ENCODE measurements at regions not wholly inside any gene's neighbourhood (a gene's known extent, or its start where the extent isn't known, plus 50 kb on each side); places are given as distances from the start of the nearest gene placed in this dataset.

- no peak for DNase-seq (ENCODE audit: low spot score)
Measured at GRCh38 chr1:222996310-222996975, 146.6 kb downstream of the TLR5 start.

DNA sequence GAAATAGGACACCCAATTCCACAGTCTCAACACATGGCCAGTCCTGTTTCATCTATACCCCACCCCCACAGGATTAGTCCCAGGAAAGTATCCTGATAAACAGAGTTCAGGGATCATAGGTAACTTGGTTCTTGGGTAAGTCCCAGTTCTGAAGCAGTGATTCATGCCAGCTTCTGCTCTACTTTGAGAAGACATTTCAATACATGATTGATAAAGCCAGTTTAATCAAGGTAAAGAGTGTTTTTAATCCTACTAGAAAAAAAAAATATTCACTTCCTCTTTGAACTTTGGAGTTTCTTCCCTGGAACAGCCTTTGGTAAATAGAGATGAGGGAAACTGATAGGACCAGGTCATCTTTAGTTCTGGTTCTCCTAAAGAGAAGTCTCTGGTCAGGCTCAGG, 142.4 kb downstream of the TLR5 start:
- no peak for DNase-seq (ENCODE audit: low spot score)

- no peak for DNase-seq (ENCODE audit: low spot score)
Measured at GRCh38 chr1:223001653-223002634, 141.1 kb downstream of the TLR5 start.

DNA sequence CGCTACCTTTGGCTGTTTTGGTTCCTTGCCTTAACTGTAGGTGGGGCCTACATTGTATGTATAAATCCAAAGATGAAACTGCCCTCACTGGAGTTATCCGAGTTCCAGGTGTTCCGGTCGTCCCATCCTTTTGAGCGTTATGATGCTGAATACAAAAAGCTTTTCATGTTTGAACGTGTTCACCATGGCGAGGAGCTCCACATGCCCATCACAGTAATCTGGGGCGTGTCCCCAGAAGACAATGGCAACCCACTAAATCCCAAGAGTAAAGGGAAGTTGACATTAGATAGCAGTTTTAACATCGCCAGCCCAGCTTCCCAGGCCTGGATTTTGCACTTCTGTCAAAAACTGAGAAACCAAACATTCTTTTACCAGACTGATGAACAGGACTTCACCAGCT, 139.5 kb downstream of the TLR5 start:
- DNase-seq (ENCODE audit: low spot score): no peak

- DNase-seq (ENCODE audit: low spot score): no peak
Measured at GRCh38 chr1:223006371-223006770, 136.7 kb downstream of the TLR5 start.

DNA sequence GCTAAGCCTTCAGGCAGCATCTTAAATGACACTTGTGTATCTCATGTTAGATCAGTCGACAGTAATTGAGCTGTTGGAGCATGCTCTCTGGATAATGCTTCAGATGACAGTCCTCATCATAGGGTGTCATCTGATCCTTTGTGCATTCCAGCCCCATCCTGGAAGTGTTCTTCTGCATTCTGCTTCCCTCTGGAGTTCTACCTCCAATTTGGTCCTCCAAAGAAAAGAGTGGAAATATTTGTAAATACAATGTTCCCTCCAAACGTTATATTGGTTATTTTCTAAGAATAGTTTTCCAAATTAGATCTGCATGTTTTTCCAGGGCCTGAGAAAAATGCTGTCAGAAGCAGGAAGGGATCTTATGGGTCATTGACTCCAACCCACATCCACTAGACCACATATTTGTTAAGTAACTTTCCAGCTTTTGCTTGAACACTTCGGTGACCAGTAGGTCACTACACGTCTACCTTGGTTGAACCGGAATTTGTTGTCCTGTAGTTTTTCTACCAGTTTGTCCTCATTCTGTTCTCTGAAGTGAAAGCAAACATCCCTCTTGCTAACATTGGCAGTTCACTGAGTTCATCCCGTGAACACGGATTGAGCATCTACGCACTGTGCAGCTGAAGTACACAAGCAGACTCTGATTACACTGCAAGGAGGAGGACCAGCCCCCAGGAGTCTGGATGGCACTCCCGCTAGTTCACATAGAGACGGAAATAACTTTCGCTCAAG, 136.0 kb downstream of the TLR5 start:
- no peak for DNase-seq (ENCODE audit: low spot score)

GRCh38 chr1:223007935-223008334, 135.1 kb downstream of the TLR5 start:
- DNase-seq (ENCODE audit: low spot score): no peak

GRCh38 chr1:223008808-223009207, 134.2 kb downstream of the TLR5 start:
- no peak for DNase-seq (ENCODE audit: low spot score)

GRCh38 chr1:223009406-223009805, 133.6 kb downstream of the TLR5 start:
- no peak for DNase-seq (ENCODE audit: low spot score)

DNA sequence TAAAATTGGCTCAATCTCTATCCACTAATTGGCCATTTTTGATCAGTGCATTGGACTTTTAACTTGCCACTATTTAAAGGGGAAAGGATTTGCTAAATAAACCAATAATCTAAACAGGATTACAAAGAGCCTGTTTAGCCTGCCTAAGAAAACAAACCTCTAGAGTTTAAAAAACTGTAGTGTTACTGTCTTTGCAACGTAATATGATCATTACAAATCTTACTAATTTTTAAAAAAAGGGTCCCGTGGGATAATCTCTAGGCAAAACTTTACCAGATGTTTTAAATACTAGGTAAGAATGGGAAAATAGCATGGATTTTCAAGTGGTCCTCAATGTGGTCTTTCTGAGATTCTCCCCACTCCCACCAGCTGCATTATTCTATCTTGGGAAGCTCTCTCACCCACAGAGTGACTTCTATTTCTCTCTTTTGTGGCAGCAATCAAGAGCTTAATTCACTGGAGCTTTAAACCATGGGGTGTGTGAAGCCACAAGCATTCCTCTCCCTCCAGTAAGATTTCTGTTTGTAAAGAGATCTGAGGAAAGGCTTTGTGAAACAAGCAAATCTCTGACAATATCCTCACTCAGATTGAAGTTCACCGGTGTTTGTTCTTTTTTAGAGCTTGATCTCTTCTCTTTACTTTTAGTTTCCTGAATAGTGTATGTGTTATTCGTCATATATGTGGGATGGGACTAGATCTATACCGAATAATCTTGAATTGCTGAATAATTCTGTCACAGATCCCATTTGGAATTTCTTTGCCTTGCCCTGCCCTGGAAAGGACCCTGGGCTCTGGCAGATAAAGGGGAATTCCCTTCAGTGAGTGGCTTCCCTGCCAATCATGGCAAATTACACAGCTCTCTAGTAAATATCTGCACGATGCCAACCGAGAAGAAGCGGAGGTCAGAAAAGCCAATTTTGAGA, 132.2 kb downstream of the TLR5 start:
- DNase-seq (ENCODE audit: low spot score): peak; percentile 46

DNA sequence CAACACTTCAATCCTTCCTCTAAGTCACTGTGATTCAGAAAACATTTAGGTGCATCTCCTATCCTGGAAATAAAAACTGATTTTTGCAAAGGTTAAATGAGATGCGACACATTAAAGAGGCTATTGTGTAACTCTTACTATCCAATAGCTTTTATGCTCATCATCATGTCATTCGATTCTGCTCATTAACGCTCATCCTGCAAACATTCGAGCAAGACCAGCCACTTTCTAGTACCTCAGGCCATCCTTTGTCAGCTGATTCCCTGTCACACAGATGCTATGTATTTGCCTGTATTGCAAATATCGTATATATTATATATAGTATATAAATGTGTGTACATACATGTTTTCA, 131.6 kb downstream of the TLR5 start:
- no peak for DNase-seq (ENCODE audit: low spot score)

DNA sequence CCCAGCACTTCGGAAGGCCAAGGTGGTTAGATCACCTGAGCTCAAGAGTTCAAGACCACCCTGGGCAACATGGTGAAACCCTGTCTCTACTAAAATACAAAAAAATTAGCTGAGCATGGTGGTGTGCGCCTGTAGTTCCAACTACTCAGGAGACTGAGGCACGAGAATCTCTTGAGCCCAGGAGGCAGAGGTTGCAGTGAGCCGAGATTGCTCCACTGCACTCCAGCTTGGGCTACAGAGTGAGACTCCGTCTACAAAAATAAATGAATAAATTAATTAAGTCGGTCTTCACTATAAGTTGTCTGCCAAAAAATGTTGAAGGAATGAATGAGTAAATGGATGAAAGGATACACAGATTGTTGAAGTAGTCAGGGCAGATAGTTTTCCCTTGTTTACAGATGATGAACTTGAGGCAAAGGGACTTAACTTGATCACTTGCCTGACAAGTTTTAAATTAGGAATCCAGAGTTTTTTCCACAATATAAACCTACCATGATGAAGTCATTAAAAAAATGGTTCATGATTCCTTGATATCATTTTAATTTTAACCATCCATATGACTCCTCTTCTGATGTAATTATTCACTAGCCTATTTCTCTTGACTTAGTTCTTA, 130.8 kb downstream of the TLR5 start:
- no peak for DNase-seq (ENCODE audit: low spot score)

- DNase-seq (ENCODE audit: low spot score): no peak
Measured at GRCh38 chr1:223012938-223013337, 130.1 kb downstream of the TLR5 start.

DNA sequence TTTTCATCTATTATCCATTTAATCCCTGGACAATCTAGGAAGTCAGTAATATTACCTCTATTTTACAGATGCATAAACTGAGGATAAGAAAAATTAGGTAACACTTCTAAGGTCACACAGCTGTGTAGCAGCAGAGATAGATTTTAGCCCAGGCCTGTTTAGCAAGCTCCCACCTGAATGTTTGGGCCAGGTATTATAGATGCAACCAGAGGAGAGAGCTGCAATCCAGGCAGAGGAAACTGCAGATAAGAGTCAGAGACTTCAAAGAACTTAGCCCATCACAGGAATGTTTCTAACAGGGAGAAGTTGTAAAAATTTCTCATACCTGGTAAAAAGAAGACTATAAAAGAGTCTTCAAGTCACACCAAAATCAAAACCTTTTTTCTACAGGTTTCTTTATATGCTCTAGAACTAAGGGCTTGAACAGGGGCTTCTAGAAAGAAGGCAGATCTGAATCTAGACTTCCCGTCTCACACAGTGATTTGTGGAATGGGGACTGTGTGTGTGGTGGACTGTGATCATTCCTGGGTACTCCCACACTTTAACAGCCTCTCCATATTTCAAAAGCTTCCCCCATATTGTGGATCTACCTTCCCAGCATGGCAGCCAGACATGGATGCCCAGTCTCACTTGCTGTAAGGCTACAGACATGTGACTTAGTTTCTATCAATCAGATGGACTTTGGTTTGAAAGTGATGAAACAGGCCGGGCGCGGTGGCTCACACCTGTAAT, 128.7 kb downstream of the TLR5 start:
- DNase-seq (ENCODE audit: low spot score): no peak

DNA sequence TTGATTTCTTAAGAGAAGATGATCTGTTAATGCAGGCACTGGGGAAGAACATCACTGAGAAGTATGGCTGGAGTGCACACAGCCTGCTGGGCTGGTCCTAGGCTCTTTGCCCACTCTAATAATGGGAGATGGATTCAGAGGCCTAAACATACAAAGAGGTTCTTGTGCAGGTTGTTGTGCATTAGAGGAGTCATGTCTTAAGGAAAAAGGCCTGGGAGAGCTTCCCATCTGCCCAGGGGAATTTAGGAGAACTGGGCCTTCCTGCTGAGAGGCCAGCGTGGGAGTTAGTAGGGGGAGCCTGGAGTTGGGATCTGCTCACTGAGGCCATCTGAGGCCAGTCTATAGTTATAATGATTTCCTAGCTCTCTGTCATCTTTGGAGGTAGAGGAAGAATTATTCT, 126.7 kb downstream of the TLR5 start:
- no peak for DNase-seq (ENCODE audit: low spot score)

GRCh38 chr1:223016890-223017289, 126.2 kb downstream of the TLR5 start:
- DNase-seq (ENCODE audit: low spot score): no peak

- no peak for DNase-seq (ENCODE audit: low spot score)
Measured at GRCh38 chr1:223017291-223017690, 125.8 kb downstream of the TLR5 start.

DNA sequence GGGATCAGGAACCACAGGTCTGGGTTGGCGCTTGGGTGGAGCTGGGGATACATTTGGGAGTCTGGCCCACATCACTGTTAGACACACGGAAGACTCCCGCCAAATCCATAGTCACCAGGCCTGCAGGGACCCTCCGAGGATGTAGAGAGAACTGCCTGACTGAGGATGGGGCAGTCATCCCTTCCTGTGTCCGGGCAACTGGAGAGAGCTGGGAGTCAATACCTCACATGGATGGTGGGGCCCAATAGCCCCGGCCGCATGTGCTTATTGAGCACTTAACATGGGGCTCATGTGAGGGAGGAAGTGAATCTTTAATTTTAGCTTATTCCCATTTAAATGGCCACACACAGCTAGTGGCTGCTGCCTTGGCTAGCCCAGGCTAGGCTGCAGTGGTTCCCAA, 124.5 kb downstream of the TLR5 start:
- DNase-seq (ENCODE audit: low spot score): no peak

- DNase-seq (ENCODE audit: low spot score): peak; percentile 49
Measured at GRCh38 chr1:223019256-223019655, 123.8 kb downstream of the TLR5 start.

DNA sequence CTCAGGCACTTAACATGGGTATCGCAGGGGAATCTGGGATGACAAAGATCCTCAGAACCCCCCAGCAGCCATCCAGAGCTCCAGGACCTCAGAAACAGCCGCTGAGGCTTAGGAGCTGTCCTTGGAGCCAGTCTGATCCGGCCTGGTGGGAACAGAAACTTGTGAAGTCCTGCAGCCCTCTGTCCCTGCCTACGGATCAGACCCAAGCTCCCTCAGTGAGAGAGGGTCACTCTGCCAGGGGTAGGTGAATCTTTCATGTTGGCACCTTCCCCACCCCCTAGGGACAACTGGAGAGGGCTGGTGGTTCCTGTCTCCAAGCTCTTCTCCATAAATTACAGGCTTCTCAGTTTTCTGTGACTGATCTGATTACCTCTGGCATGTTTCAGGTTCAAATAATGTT, 122.3 kb downstream of the TLR5 start:
- no peak for DNase-seq (ENCODE audit: low spot score)
